ENCODE measurements at regions not wholly inside any gene's neighbourhood (a gene's known extent, or its start where the extent isn't known, plus 50 kb on each side); places are given as distances from the start of the nearest gene placed in this dataset.
"Not testable (repeated sequence)": the region's sequence is repeated elsewhere in the genome, so short reads cannot be mapped to it uniquely, and the experiment has no call there.

DNA sequence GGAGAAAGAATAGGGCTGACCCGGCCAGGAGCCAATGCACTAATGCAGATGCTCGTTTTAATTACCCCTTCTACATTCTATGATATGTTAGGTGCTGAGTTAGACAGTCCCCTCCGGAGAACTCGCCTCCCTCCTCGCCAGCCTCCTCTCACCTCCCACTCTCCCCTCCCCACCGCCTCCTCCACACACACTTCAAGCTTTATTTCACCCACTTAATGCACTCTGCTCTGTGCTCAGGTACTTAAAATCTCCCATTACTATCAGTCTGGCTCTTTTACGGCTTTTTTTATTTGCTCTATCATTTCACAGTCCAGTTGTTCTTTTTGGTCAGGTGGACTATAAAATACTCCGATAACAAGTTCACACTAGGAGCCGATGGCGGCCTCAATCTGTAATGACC is 231.6 kb downstream of the TEX36 start:
- DNase-seq, result no peak

DNA sequence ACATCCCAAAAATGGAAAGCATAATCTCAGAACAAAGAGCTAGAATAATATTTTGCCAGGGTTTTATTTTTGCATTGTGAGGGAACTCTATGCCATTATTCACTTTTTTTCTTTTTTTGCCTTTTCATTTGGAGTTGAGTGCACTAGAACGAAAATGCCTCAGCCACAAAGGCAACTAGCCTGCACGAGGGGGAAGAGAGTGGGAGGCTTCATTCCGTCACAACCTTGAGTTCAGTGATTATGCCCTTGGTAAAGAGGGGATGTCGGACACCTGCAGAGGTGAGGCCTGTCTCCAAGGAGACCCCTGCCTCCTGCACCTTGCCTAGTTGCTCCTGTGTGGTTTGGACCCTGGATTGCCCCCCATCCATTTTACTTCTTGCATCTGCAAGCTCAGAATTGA is 232.7 kb downstream of the TEX36 start:
- DNase-seq, result no peak

DNA sequence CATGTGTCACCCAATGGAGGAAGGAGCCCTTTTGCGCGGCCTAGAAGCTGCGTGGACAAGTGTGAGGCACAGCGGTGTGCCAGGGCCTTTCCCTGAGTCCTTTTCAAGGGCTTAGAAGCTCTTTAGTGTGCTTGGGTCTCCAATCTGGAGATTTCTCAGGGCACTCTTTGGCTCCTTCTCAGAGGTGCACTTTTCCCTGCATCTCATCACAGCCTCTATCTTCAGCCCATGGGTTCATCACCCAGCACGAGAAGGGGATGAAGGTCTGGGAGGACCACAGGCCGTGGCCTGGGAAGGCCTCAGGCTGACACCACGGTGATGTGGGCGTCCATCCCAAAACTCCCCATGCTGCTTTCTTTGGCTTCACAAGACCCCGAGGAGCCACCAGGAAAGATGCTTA is 233.4 kb downstream of the TEX36 start:
- no peak for DNase-seq

DNA sequence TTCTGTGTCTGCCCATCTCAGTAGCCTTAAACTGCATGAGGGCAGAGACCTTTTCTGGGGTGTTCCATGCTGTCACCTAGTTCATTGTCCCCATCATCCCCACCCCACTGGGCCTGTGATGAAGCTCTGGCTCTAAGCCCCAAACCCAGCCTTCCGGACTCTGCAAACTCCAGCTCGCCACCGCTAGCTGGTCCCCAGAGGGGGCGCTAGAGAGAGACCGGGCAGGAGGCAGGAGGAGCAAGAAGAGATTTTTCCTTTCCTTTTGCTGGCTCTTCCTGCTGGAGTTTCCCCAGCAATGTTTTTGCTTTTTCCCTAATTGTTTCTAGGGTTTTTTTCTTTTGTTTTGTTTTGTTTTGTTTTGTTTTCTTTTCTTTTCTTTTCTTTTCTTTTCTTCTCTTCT is 234.4 kb downstream of the TEX36 start:
- no peak for DNase-seq

DNA sequence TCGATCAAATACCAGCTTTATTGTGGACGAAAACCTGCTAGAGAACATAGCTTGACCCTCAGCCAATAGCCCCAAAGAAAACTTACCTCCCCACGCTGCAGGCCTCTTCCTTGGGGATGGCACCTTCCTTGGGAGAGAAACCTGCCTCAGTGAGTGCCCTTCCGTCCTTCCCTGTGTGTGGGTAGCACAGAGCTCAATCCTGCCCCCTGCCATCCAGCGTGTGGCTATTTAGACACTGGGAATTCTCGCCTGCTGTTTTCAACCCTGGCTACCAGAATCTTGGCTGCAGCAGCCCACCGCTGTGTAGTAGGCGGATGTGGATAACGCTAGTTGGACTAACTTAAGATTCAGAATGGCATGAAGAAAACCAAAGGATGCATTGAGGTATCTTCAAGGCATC is 238.2 kb downstream of the TEX36 start:
- no peak for DNase-seq

DNA sequence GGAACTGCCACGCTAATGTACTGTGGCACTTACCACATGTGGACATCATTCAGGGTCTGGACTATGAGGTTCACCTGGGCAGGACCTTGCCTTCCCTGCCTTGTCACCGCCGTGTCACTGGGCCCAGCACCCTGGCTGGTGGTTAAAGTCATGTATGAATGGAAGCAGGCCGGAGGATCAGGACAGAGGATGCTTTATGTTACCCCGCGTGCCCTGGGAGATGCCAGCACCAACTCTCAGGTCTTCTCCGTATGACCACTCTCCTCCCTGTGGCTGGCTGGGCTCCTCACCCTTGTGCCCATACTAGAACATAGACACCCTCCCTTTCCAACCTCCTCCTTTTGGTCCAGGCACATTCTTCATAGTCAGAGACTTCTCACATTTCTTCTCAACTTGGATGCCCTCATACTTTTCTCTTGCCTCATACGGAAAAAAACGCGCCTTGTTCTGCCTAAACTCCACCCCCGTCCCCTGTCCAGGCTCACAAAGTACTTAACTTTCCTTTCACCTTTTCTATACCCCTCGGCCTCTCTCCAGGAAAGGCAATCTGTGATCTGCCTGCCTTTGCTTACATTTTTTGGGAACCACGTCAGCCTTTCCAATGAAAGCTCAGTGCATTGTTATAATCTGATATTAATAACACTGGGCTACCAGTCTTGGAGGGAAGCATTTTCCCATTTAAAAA is 240.0 kb downstream of the TEX36 start:
- no peak for DNase-seq

DNA sequence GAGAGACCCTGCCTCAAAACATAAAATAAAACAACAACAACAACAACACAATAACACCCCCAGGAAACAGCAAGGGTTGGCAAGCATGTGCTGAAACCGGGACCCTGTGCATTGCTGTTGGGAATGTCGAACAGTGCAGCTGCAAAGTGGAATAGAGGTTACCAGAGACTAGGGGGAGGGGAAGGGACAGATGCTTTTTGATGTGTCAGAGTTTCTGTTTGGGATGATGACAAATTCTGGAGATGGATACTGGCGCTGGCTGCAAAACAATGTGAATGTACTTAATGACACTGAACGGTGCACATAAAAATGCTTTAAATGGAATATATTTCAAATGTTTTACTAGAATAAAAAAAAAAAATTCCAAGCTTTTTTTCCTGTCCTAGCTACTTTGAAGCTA is 241.8 kb downstream of the TEX36 start:
- no peak for DNase-seq

DNA sequence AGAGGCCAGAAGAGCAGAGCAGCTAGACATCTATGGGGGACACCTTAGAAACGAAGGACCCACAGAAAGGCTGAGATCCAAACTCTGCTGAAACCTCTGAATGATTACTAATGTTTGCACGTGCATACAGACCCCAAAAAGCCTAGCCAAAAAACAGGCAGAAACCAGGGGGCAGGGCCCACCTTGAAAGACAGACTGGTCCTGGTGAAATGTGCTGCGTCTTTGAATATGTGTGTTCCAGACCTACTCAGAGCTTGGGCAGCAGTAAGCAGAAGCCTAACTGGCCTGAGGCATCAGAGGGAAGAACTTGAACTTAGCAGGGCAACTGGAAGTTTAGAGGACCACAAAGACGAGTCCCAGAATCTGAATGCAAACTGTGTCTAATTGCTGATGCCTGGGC is 251.8 kb downstream of the TEX36 start:
- no peak for DNase-seq

DNA sequence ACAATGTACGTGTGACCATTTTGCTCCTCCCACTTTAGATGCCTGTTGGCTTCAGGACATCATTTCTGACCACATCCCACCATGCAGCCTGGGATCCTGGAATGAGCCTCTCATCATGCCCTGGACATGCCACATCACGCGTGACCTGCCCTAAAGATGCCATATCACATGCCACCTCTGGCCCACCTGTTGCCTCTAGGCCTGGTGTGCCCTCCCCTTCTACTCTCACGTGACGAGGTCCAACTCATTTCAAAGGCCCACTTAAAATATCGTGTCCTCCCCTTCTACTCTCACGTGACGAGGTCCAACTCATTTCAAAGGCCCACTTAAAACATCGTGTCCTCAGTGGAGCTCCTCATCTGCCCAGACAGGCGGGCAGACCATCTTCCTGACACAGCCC is 254.9 kb downstream of the TEX36 start:
- no peak for DNase-seq

DNA sequence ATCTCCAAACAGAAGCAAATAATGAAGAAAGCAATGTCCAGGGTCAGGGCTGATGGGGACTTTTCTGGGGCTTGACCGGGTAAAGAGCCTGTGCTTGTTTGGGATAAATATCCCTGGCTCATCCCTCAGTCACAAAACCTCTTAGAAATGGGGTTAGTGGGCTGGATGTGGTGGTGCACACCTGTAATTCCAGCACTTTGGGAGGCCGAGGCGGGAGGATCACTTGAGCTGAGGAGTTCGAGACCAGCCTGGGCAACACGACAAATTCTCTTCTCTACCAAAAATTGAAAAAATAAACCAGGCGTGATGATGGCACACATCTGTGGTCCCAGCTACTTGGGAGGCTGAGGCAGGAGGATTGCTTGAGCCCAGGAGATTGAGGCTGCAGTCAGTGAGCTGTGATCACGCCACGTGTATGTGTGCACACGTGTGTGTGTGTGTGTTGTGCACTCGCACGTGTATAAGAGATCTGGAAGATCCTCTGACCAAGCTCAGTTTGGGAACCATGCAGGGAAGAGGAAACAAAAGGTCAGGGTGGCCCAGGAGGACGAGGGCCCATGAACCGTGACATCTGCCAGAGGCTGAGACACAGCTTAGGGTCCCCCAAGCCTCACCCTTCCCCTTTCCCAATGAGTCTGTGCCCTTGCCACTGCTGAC is 258.6 kb downstream of the TEX36 start:
- DNase-seq, result no peak

DNA sequence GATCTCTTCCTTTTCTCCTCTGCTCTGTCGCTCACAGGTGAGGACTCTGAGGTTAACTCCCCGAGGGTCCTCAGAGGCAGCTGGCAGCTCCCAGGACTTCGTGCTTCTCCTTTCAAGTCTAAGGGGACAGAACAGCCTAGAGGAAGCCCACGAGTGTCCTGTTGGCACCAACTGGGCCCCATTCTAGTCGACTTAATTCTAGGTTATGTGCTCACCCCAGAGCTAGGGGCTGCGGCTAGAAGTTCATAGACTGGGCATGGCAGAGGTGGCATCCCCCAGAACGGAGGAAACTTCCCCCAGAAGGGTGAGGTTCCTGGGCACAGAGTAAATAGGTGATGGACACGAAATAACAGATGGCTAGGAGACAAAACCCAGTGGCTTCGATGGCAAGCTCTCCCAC is 259.4 kb downstream of the TEX36 start:
- no peak for DNase-seq

DNA sequence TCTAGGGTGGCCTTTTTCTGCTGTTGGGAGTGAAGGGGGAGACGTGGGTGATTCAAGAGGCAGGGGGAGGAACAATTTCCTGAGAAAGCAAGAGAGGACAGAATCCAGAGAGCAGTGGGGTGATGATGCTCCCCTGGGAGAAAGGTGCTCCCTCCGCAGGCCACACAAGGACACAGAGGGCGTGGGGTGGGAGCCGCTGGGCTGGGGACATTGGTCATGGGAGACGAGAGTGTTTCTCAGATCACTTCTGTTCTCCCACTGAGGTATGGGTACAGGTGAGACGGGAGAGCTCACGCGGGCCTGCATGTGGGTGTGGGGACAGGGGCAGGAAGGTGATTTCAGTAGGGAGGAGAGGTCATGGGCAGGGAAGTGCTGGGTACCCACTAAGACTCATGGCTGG is 259.5 kb upstream of the CTBP2 start:
- DNase-seq, result no peak

DNA sequence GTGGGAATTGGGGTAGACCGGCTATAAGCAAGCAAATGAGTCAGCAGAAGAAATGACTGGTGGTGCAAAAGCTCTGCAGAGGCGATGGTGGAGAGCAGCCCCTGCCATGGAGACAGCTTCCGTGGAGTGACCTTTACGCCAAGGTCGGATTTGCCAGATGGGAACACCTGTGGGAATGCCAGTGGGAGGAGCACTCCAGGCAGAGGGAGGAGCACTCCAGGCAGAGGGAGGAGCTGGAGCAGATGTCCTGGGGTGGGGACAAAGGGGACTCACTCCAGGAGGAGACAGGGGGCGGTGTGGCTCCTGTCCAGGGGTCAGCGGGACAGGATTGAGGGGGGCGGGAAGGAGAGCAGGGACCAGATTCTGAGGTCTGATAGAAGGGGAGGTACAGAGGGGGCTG is 258.8 kb upstream of the CTBP2 start:
- DNase-seq, result no peak

DNA sequence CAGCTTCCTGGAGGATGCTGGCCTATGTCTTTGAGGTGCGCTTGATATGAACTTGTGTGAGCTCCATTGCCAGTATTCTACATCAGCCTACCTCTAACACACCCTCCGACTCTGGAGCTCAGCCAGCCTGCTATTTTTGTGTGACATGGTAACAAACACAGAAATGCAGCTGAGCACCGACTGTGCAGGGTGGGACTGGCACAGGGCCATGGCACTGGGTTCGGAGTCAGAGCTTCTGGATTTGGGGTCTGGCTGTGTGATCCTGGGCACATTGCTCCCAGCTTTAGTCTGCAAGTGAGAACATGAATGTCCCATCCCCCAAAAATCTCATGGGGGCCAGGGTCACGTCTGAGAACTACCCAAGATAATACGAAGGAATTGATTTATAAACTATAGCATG is 257.2 kb upstream of the CTBP2 start:
- DNase-seq, result no peak

DNA sequence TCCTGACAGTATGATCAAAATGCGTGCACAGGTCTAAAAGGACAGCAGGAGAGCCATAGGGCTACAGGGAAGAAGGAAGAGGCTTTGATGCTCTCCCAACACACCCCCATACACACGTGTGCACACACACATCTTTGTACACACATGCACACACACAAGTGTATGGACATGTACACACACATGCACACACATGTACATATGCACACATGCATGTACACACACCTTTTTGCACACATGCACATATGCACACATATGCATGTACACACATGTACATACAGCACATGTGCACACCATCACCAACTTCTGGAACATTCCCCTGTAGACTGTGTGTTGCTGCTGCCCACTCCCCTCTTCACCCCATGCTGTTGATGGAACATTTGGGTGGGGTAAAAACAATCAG is 255.6 kb upstream of the CTBP2 start:
- no peak for DNase-seq

DNA sequence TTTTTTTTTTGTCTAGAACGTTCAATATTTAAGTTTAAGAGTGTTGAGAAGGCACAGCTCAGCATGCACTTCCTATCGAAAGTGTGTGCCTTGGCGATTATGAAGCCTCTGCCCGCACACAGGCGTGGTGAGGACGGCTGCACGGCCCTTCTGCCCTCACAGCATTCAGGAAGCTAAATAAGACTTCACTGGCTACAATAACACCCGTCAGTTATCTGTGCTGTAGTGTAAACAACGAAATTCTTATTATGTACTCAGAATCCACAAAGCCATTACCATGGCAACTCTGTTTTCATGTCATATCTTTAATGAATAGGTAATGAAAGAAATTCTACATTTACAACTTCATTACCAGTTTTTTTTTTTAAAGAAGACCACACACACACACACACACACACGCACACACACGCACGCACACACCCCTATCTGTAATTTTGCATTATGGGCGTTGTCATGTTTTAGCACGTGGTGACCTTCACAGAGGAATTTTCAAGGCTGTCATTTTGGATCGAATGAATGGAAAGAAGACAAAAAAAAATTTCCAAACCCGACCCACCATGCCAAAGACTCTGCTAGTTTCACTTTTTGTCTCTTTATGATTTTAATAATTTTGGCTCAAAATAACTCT is 254.8 kb upstream of the CTBP2 start:
- DNase-seq, result no peak

DNA sequence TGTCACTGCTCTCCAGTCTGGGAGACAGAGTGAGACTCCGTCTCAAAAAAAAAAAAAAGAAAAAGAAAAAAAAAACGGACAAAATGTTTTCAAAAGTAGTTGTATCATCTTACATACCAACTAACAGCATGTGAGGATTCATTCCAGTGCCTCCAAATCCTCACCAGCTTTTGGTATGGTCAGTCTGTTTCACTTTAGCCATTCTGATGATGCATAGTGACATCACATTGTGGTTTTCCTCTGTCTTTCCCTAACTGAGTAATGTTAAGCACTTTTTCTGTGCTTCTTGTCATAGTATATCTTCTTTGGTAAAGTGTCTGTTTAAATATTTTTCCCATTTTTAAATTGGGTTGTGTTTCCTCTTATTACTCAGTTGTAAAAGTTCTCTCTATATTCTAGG is 251.4 kb upstream of the CTBP2 start:
- no peak for DNase-seq

DNA sequence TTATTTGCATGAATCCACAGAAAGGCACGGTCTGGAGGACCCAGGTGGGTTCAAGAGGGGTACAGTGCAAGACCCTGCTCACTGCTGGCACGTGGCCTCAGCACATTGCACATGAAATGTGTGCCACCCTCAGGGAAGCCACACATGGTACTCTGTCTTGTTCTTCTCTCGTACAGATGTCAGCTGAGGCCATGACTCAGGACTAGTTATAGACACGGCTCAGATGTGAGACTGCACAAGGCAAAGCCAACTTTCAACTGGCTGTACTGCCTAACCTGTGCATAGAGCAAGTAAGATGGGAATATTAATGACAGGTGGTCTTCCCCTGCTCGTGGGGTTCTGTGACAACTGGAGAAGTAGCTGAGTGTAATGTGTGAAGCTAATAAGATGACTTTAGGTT is 249.4 kb upstream of the CTBP2 start:
- no peak for DNase-seq

DNA sequence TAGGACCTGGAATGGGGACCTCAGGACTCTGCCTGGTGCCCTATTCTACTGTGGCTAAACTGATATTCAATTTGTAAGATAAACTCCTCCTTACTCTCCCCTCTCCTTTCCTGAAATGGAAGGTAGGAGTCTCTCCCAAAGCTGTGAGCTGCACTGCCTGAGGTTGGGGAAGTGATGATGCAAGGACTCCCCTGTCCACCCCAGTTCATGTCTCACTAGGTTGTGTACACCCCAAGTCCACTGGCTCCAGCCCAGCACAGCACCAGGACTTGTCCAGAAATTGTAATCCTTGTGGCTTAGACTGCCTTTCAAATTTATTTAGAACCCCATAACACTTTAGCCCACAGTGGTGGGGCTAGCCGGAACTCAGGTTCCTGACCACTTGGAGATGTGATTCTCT is 247.2 kb upstream of the CTBP2 start:
- no peak for DNase-seq

DNA sequence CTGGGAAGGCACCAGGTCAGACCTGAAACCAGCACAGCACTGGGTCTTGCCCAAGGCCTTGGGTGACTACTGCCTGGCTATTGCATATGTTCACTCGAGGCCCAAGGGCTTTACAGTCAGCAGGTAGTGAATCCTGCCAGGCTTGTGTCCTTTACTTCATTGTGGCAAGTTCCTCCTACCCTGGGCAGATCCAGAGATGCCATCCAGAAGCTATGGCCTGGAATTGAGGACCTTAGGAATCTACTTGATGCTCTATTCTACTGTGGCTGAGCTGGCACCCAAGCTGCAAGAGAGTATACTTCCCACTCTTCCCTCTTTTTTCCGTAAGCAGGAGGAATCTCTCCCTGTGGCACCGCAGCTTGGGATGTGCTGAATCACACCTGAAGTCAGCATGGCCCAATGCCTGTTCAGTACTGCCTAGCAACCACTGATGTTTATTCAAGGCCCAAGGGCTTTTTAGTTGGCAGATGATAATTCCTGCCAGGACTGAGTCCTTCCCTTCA is 246.7 kb upstream of the CTBP2 start:
- DNase-seq, result no peak

DNA sequence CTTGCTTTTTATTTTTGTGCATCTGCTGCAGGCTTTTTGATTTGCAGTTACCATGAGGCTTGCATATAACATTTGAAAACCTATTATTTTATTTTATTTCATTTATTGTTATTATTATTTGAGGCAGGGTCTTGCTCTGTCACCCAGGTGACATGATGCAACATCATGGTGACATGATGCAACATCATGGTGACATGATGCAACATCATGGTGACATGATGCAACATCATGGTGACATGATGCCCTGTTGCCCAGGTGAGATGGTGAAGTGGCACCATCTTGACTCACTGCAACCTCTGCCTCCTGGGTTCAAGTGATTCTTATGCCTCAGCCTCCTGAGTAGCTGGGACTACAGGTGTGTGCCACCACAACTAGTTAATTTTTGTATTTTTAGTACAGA is 244.5 kb upstream of the CTBP2 start:
- DNase-seq, result not testable (repeated sequence)

DNA sequence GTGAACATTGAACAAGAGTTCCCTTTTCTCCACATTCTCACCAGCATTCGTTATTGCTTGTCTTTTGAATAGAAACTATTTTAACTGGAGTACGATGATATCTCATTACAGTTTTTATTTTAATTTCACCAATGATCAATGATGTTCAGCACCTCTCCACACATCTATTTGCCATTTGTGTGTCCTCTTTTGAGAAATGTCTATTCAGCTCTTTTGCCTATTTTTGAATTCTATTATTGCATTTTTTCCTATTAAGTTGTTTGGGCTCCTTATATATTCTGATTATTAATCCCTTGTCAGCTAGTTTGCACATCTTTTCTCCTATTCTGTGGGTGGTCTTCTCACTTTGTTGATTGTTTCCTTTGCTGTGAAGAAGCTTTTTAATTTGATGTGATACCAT is 241.1 kb upstream of the CTBP2 start:
- no peak for DNase-seq

DNA sequence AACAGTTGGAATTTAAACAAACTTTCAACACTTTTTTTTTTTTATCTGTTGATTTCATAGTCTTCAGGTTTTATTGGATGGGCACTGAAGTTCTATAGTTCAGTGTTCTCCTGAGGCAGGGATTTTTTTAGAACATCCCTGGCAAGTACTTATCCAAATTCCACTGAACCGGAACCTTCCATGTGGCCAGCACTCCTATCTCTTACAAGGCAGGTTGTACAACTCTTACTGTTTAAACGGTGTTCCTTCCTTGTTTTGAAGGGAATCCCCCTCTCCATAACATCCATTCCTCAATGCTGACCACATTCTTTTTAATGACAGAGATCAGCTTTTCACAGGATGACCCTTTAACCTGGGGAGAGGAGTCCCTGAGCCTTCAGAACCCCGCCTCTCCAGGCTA is 238.9 kb upstream of the CTBP2 start:
- DNase-seq, result no peak

DNA sequence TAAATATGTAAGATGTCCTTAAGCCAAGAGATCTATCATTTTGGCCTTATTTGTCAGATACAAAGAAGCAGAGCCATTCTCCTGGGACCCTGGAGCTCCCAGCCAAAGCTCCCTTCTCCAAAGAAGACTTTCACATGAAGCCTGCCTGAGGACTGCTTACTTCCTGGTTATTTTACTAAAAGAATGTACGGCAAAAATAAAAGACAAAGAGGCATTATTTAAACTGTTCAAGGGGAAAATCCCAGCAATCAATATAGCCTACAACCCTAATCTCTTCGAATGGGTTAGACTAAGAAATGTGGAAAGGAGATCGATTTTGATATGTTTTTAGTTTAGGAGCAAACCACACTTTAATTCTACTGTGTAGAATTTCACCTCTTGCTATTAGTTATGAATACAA is 237.9 kb upstream of the CTBP2 start:
- DNase-seq, result no peak

DNA sequence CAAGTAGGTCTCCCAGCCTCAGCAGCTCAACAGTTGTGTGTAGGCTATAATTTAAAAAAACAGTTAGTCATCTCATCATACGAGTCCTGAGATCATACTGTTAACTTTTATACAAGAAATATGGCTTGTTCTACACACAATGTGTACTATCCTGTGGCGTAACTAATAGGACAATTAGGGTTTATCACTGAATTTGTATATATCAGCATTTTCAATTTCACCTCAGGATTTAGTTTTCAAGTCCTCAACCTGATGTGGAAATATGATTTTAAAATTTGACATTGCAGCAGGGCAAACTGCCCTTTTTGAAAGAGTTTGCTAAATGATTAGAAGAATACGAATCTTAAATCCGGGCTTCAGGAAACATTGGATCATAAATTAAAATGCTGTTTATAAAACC is 237.2 kb upstream of the CTBP2 start:
- no peak for DNase-seq
